SK-N-SH treated with all-trans-retinoic acid at 6 μM for 48 hours (cell line): ENCODE measurements at regions not wholly inside any gene's neighbourhood (a gene's known extent, or its start where the extent isn't known, plus 50 kb on each side); places are given as distances from the start of the nearest gene placed in this dataset.

Experiments
- ATAC-seq: fragments of 200-7000 bp; cut with Tn5 transposase; 3 replicates; pipeline ENCODE4 v1.9.1; 2020; ENCODE audit warnings: mild to moderate bottlenecking, moderate library complexity
- ARNTL ChIP-seq: fragments of 450-650 bp; formaldehyde crosslinking; IDR thresholded peaks from 2 replicates; pipeline ENCODE4 v1.5.0; 2020; ENCODE audit warnings: low read depth, mild to moderate bottlenecking, moderate library complexity, borderline replicate concordance
- BACH2 ChIP-seq: fragments of 250-450 bp; sonication (Bioruptor Pico); IDR thresholded peaks from 2 replicates; pipeline ENCODE4 v1.9.0; 2021; ENCODE audit warnings: mild to moderate bottlenecking, borderline replicate concordance
- CSDC2 ChIP-seq: fragments of 250-450 bp; sonication (Bioruptor Pico); IDR thresholded peaks from 2 replicates; pipeline ENCODE4 v1.5.0; 2020; ENCODE audit warnings: mild to moderate bottlenecking, moderate library complexity
- CSRNP3 ChIP-seq: fragments of 250-450 bp; sonication (Bioruptor Pico); IDR thresholded peaks from 2 replicates; pipeline ENCODE4 v1.5.1; 2021; ENCODE audit warnings: mild to moderate bottlenecking, moderate library complexity
- ESRRG ChIP-seq: fragments of 250-450 bp; sonication (Bioruptor Pico); IDR thresholded peaks from 2 replicates; pipeline ENCODE4 v1.6.1; 2021; ENCODE audit warnings: mild to moderate bottlenecking
- GLIS3 ChIP-seq: fragments of 250-450 bp; sonication (Bioruptor Pico); IDR thresholded peaks from 2 replicates; pipeline ENCODE4 v1.5.0; 2020; ENCODE audit warnings: mild to moderate bottlenecking, moderate library complexity
- ISL1 ChIP-seq: fragments of 250-450 bp; sonication (Bioruptor Pico); IDR thresholded peaks from 2 replicates; pipeline ENCODE4 v2.1.2; 2022; ENCODE audit warnings: mild to moderate bottlenecking, moderate library complexity
- OSR1 ChIP-seq: fragments of 250-450 bp; sonication (Bioruptor Pico); IDR thresholded peaks from 2 replicates; pipeline ENCODE4 v1.8.0; 2022; ENCODE audit warnings: moderate library complexity, mild to moderate bottlenecking, inconsistent platforms
- PATZ1 ChIP-seq: fragments of 250-450 bp; sonication (Bioruptor Pico); IDR thresholded peaks from 2 replicates; pipeline ENCODE4 v1.8.0; 2020; ENCODE audit warnings: mild to moderate bottlenecking, moderate library complexity, borderline replicate concordance
- POU6F1 ChIP-seq: fragments of 250-450 bp; sonication (Bioruptor Pico); IDR thresholded peaks from 2 replicates; pipeline ENCODE4 v1.8.0; 2021; ENCODE audit warnings: low read depth, mild to moderate bottlenecking, moderate library complexity, borderline replicate concordance
- PPARA ChIP-seq: fragments of 250-450 bp; sonication (Bioruptor Pico); IDR thresholded peaks from 2 replicates; pipeline ENCODE4 v1.5.0; 2020; ENCODE audit warnings: mild to moderate bottlenecking, borderline replicate concordance
- RARB ChIP-seq: fragments of 250-450 bp; sonication (Bioruptor Pico); IDR thresholded peaks from 2 replicates; pipeline ENCODE4 v1.8.0; 2021; ENCODE audit warnings: mild to moderate bottlenecking, moderate library complexity
- SNAI2 ChIP-seq: fragments of 250-450 bp; sonication (Bioruptor Pico); IDR thresholded peaks from 2 replicates; pipeline ENCODE4 v1.5.0; 2020; ENCODE audit warnings: mild to moderate bottlenecking, moderate library complexity
- TCF4 ChIP-seq: fragments of 250-450 bp; sonication (Bioruptor Pico); IDR thresholded peaks from 2 replicates; pipeline ENCODE4 v1.8.0; 2021; ENCODE audit warnings: mild to moderate bottlenecking, moderate library complexity, borderline replicate concordance
- TOX ChIP-seq: fragments of 250-450 bp; sonication (Bioruptor Pico); IDR thresholded peaks from 2 replicates; pipeline ENCODE4 v1.8.0; 2021; ENCODE audit warnings: mild to moderate bottlenecking, moderate library complexity, borderline replicate concordance
- TSHZ2 ChIP-seq: fragments of 250-450 bp; sonication (Bioruptor Pico); IDR thresholded peaks from 2 replicates; pipeline ENCODE4 v1.5.0; 2020; ENCODE audit warnings: mild to moderate bottlenecking, moderate library complexity
- ZC3H10 ChIP-seq: fragments of 250-450 bp; sonication (Bioruptor Pico); IDR thresholded peaks from 2 replicates; pipeline ENCODE4 v1.5.1; 2021; ENCODE audit warnings: mild to moderate bottlenecking, moderate library complexity
- ZFP3 ChIP-seq: fragments of 250-450 bp; sonication (Bioruptor Pico); IDR thresholded peaks from 2 replicates; pipeline ENCODE4 v1.5.0; 2020; ENCODE audit warnings: mild to moderate bottlenecking, moderate library complexity
- ZFP30 ChIP-seq: fragments of 450-650 bp; formaldehyde crosslinking; IDR thresholded peaks from 2 replicates; pipeline ENCODE4 v1.5.0; 2022; ENCODE audit warnings: mild to moderate bottlenecking, moderate library complexity
- ZNF565 ChIP-seq: fragments of 450-650 bp; formaldehyde crosslinking; conservative IDR thresholded peaks from 2 replicates; pipeline ENCODE4 v1.5.0; 2020; ENCODE audit warnings: low read depth, mild to moderate bottlenecking, moderate library complexity
- ZNF70 ChIP-seq: fragments of 450-650 bp; formaldehyde crosslinking; IDR thresholded peaks from 2 replicates; pipeline ENCODE4 v1.5.0; 2020; ENCODE audit warnings: mild to moderate bottlenecking, moderate library complexity
- ZNF8 ChIP-seq: fragments of 450-650 bp; formaldehyde crosslinking; IDR thresholded peaks from 2 replicates; pipeline ENCODE4 v1.5.0; 2020; ENCODE audit warnings: mild to moderate bottlenecking, moderate library complexity
- TF ChIP-seq, protein P1 (sequence below): fragments of 250-450 bp; sonication (Bioruptor Pico); IDR thresholded peaks from 2 replicates; pipeline ENCODE4 v1.5.1; 2020; ENCODE audit warnings: low read depth, mild to moderate bottlenecking, moderate library complexity

- TF ChIP-seq ZFP30 (CRISPR knock-in tag) (no peak), ISL1 (CRISPR knock-in tag) (no peak), CSRNP3 (CRISPR knock-in tag) (no peak), POU6F1 (CRISPR knock-in tag) (no peak), ESRRG (CRISPR knock-in tag) (no peak), ZNF8 (CRISPR knock-in tag) (no peak), TOX (CRISPR knock-in tag) (no peak), ZFP3 (CRISPR knock-in tag) (no peak), OSR1 (CRISPR knock-in tag) (no peak), TCF4 (no peak), PATZ1 (no peak), ZNF565 (CRISPR knock-in tag) (no peak), ZNF70 (CRISPR knock-in tag) (no peak), CSDC2 (CRISPR knock-in tag) (no peak), TSHZ2 (CRISPR knock-in tag) (no peak), RARB (CRISPR knock-in tag) (no peak), SNAI2 (CRISPR knock-in tag) (no peak), GLIS3 (CRISPR knock-in tag) (no peak), BACH2 (no peak)
- TF ChIP-seq, protein P1, sequence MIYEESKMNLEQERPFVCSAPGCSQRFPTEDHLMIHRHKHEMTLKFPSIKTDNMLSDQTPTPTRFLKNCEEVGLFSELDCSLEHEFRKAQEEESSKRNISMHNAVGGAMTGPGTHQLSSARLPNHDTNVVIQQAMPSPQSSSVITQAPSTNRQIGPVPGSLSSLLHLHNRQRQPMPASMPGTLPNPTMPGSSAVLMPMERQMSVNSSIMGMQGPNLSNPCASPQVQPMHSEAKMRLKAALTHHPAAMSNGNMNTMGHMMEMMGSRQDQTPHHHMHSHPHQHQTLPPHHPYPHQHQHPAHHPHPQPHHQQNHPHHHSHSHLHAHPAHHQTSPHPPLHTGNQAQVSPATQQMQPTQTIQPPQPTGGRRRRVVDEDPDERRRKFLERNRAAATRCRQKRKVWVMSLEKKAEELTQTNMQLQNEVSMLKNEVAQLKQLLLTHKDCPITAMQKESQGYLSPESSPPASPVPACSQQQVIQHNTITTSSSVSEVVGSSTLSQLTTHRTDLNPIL (CRISPR knock-in tag) = no peak
- no peak for ATAC-seq
Observed at GRCh38 chr2:84323890-84324289, 135.2 kb downstream of the SUCLG1 start.

DNA sequence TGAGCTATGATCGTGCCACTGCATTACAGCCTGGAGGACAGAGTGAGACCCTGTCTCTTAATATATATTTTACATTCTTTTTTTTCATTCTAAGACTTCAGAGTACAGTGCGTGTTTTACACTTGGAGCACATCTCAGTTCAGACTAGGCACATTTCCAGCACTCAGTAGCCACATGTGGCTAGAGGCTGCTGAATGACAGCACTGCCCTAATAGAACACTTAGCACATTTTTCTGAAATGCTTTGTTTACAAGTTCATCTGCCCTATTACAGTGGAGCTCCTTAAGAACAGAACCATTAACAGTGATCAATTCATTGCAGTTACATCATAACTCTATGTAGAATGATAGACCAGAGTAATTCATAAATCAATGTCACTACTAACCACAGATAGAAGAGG, 138.1 kb downstream of the SUCLG1 start:
- no peak for ATAC-seq
- TF ChIP-seq ZNF70 (CRISPR knock-in tag) (no peak), ARNTL (CRISPR knock-in tag) (no peak), BACH2 (no peak), OSR1 (CRISPR knock-in tag) (no peak), ZFP3 (CRISPR knock-in tag) (no peak), RARB (CRISPR knock-in tag) (no peak), ZNF565 (CRISPR knock-in tag) (no peak), PPARA (CRISPR knock-in tag) (no peak), ESRRG (CRISPR knock-in tag) (no peak), ZFP30 (CRISPR knock-in tag) (no peak), TSHZ2 (CRISPR knock-in tag) (no peak), ZNF8 (CRISPR knock-in tag) (no peak), ZC3H10 (CRISPR knock-in tag) (no peak), GLIS3 (CRISPR knock-in tag) (no peak), PATZ1 (no peak), TCF4 (no peak)
